Peyer's patch (tissue), 4 donors: ENCODE measurements at regions not wholly inside any gene's neighbourhood (a gene's known extent, or its start where the extent isn't known, plus 50 kb on each side); places are given as distances from the start of the nearest gene placed in this dataset.

Experiments used
- CTCF ChIP-seq, 6 experiments: fragments of 450-650 bp in 4 of 6; fragments of 200-600 bp in 2 of 6; sonication (generic) in 1 of 6; IDR thresholded peaks; one replicate each; pipeline ENCODE4 v1.5.1; 2017 to 2019; ENCODE audit warnings: antibody characterized with exemption in 6 of 6, mild to moderate bottlenecking in 3 of 6, moderate library complexity in 1 of 6
- POLR2A ChIP-seq, 2 donors: fragments of 450-650 bp; IDR thresholded peaks; one replicate each; pipeline ENCODE4 v1.5.1; 2017; ENCODE audit warnings: antibody characterized with exemption in 2 of 2, mild to moderate bottlenecking in 2 of 2, moderate library complexity in 2 of 2

DNA sequence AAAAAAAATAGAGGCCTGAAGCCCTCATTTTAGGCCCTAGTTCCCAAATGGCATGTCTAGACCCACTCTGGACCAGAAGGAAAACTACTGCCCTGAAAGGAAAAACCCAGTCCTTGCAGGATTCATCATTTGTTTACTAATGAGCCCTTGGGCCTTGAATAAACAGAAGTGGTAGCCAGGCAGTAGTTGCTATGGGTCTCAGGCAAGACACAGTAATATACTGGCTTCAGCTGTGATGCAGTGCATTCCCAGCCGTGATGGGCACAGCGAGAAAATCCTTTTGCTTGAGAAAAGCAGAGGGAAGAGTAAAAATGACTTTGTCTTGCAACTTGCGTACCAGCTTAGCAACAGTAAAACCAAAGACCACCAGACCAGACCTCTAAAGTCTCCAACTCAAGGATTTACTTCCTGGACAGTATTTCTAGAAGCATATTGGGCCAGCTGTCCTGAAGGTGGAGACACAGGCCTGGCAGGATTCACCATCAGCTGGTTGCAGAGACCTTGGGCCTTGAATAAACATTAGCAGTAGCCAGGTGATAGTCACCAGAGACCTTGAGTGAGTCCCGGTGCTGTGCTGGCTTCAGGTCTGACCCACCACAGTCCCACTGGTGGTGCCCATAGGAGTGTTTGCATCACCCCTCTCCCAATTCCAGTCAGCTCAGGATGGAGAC is 208.3 kb upstream of the SLITRK3 start:
- TF ChIP-seq CTCF (IDR thresholded peaks at IDR 0.05) (no peak), POLR2A (IDR thresholded peaks at IDR 0.05) (no peak)
